ENCODE measurements at regions not wholly inside any gene's neighbourhood (a gene's known extent, or its start where the extent isn't known, plus 50 kb on each side); places are given as distances from the start of the nearest gene placed in this dataset.

- H2BK15ac ChIP-seq (ENCODE audit: low read depth, low read length) = no peak overlapping the region
- no peaks in the 10 kb centered on the region for H3K27me3 ChIP-seq (ENCODE audit: insufficient read depth, low read length)
- peaks cover 3% of the 10 kb centered on the region for H3K27me3 Mint-ChIP-seq (ENCODE audit: low read depth)
- no peak overlapping the region for H3K4me2 ChIP-seq (ENCODE audit: insufficient read depth, insufficient read length, low read length)
- H3K14ac ChIP-seq (ENCODE audit: insufficient read depth, low read length) = no peak overlapping the region
- H4K91ac ChIP-seq (ENCODE audit: insufficient read length, low read depth, low read length) = no peak overlapping the region
- H4K20me1 ChIP-seq (ENCODE audit: control insufficient read depth, insufficient read depth, insufficient read length) = no peaks in the 10 kb centered on the region
- no peak overlapping the region for H4K8ac ChIP-seq (replicated peaks; ENCODE audit: insufficient read length, low read depth, low read length)
- H3K27ac Mint-ChIP-seq = no peak overlapping the region; a peak in 1 of 7 replicates
- H3K4me1 Mint-ChIP-seq = 0 out of 4 replicates have a peak, but pooled peaks cover 0 to 2% of the 10 kb centered on the region in 2 experiments
- no peak overlapping the region for H3T11ph ChIP-seq (ENCODE audit: low read length)
- no peak overlapping the region for H2BK5ac ChIP-seq (ENCODE audit: insufficient read length, low read length)
- no peak overlapping the region for H3K4me3 Mint-ChIP-seq
- H4K5ac ChIP-seq (ENCODE audit: insufficient read length, low read depth, low read length) = no peak overlapping the region
- no peaks in the 10 kb centered on the region for H3K36me3 Mint-ChIP-seq (ENCODE audit: insufficient read depth in 1 of 3, low read depth in 3 of 3)
- no peaks in the 10 kb centered on the region for H3K9me3 Mint-ChIP-seq
- no peaks in the 10 kb centered on the region for H3K23me2 ChIP-seq (ENCODE audit: insufficient read length, low read depth, low read length, poor library complexity, severe bottlenecking)
- H3K79me2 ChIP-seq (ENCODE audit: insufficient read depth, low read length) = no peaks in the 10 kb centered on the region
- no peak overlapping the region for H3K56ac ChIP-seq (ENCODE audit: insufficient read length, low read depth, low read length)
- no peak overlapping the region for H3K23ac ChIP-seq (ENCODE audit: insufficient read length, low read depth, low read length)
- H2BK12ac ChIP-seq (ENCODE audit: insufficient read length, low read depth, low read length) = no peak overlapping the region
- no peak overlapping the region for H3K4ac ChIP-seq (ENCODE audit: low read depth, low read length)
- H2AK5ac ChIP-seq (ENCODE audit: insufficient read length, low read length) = no peak overlapping the region
- no peak overlapping the region for H2BK120ac ChIP-seq (ENCODE audit: low read depth, low read length, poor library complexity, severe bottlenecking)
- H2BK20ac ChIP-seq (ENCODE audit: low read depth, low read length, poor library complexity, severe bottlenecking) = no peak overlapping the region
- no peak overlapping the region for H2AFZ ChIP-seq (ENCODE audit: low read length)
- no peaks in the 10 kb centered on the region for H3K79me1 ChIP-seq (ENCODE audit: insufficient read depth, low read depth, low read length, poor library complexity, severe bottlenecking)
- DNase-seq = no peak
- no peak overlapping the region for H3K9ac ChIP-seq (ENCODE audit: extremely low read depth, insufficient read length, low read length)
- H3K9me3 ChIP-seq (ENCODE audit: control insufficient read depth, low read depth, low read length) = no peaks in the 10 kb centered on the region
- no peak overlapping the region for H3K27ac ChIP-seq (ENCODE audit: insufficient read length, low read depth, low read length)
- no peaks in the 10 kb centered on the region for H3K4me1 ChIP-seq (ENCODE audit: insufficient read depth, low read length)
- no peak overlapping the region for H3K18ac ChIP-seq (ENCODE audit: insufficient read length, low read depth, low read length)
- WGBS (ENCODE audit: extremely low coverage, insufficient read length, low lambda C conversion rate) = no CpG with 5 or more reads among the region's 11 CpGs
- no peak for TF ChIP-seq CTCF (conservative IDR thresholded peaks at IDR 0.05)
Observed at GRCh38 chr14:99346470-99347080, 74.6 kb upstream of the BCL11B start.
